ENCODE measurements at regions not wholly inside any gene's neighbourhood (a gene's known extent, or its start where the extent isn't known, plus 50 kb on each side); places are given as distances from the start of the nearest gene placed in this dataset.

- TF ChIP-seq CTCF (IDR thresholded peaks at IDR 0.05) (no peak), EZH2 (IDR thresholded peaks at IDR 0.05) (no peak), EZH2phosphoT487 (IDR thresholded peaks at IDR 0.05) (no peak)
These were observed 308.8 kb upstream of the EPHA7 start for GRCh38 chr6:93728150-93728549.

Data from neural progenitor cell (in vitro differentiated cells).